ENCODE measurements at regions not wholly inside any gene's neighbourhood (a gene's known extent, or its start where the extent isn't known, plus 50 kb on each side); places are given as distances from the start of the nearest gene placed in this dataset.
"Not testable (repeated sequence)": the region's sequence is repeated elsewhere in the genome, so short reads cannot be mapped to it uniquely, and the experiment has no call there.

DNA sequence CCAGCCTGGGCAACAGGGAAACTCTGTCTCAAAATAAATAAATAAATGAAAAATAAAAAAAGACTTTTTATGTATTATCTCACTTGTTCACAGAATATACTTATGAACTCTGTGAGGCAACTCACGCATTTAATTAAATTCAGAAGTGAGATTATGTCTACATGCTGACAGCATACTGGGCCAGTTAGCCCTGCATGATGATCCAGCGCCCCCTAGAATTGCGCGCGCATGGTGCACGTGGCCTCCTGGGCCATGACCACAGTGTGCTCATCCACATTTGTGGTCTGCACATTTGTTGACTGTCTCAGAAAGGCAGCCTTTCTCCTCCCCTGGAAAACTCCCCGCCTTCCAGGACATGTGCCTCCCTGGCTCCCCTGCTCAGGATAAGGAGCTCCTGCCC is 64.8 kb upstream of the METTL9 start:
- not testable (repeated sequence) for DNase-seq (ENCODE audit: low spot score)

DNA sequence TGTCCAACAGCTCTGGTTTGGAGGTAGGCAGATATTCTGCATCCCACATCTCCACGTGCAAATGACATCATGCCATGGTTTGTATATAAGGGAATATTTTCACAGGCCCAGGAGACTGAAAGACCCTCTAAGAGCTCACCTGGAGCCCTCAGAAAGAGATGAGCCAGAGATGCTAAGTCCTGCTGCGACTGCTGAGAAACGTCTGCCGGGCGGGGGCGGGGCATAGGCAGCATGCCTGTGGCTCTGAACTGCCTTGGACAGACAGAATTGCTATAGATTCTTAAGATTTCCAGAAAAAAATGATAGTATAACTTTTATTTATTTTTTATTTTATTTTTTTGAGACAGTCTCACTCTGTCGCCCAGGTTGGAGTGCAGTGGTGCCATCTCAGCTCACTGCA is 64.2 kb upstream of the METTL9 start:
- not testable (repeated sequence) for DNase-seq (ENCODE audit: low spot score)

DNA sequence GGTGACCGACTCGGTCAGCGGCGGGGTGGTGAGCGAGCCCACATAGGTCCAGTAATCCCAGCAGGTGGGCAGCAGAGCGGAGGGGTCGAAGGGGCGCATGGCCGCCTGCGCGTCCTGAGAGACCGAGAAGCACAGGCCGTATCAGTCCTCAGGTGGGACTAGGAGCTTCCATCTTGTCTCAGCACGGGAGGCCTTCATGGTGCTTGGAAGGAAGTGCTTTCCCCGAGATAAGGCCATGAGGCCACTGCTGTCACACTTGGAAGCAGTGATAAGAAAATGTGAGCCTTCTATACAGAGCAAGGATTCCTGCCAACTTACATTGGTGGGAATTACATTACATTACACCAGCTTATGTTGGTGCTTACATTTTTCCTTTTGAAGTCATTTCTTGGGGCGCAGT is 62.6 kb upstream of the METTL9 start:
- DNase-seq (ENCODE audit: low spot score) = not testable (repeated sequence)

DNA sequence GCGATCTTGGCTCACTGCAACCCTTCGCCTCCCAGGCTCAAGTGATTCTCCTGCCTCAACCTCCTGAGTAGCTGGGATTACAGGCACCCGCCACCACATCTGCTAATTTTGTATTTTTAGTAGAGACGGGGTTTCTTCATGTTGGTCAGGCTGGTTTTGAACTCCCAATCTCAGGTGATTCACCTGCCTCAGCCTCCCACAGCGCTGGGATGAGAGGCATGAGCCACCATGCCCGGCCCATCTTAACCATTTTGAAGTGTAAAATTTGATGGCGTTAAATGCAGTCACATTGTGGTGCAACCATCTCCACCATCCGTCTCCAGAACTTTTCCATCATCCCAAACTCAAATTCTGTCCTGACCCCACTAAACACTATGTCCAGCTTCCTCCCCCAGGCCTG is 61.8 kb upstream of the METTL9 start:
- not testable (repeated sequence) for DNase-seq (ENCODE audit: low spot score)

DNA sequence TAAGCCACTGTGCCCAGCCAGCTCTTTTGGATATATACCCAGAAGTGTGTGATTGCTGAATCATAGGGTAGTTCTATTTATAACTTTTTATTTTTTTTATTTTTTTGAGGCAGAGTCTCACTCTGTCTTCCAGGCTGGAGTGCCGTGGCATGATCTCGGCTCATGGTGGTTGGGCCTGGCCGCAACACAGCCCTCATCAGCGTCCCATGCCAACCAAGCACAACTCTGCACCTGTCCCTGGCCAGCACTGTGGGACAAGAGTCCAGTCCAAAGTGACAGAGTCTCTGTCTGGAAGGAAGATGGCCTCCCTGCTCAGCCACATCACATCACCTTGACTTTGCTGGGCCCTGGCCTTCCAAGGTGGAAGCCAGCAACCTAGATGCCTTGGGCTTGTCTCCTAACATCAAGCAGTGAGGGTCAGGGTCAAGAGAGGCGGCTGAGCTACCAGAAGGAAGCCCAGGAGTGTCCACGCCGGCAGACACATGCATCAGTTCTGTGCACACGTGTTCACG is 60.2 kb upstream of the METTL9 start:
- DNase-seq (ENCODE audit: low spot score) = not testable (repeated sequence)

DNA sequence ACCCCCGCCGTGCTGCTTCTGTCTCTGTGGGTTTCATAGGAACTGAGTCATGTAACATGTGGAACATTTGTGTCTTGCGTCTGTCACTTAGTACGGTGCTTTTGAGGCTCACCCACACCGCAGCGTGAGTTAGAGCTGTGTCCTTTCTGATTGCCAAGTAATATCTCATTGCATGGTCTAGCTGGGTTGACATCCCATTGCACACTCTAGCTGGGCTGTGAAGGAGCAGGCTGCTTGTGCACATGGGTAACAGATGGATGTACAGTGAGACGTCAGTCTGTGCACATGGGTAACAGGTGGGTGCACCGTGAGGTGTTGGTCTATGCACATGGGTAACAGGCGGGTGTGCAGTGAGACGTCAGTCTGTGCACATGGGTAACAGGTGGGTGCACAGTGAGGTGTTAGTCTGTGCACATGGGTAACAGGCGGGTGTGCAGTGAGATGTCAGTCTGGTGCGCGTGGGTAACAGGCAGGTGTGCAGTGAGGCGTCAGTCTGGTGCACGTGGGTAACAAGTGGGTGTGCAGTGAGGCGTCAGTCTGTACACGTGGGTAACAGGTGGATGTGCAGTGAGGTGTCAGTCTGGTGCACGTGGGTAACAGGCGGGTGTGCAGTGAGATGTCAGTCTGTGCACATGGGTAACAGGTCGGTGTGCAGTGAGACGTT is 58.5 kb upstream of the METTL9 start:
- not testable (repeated sequence) for DNase-seq (ENCODE audit: low spot score)

DNA sequence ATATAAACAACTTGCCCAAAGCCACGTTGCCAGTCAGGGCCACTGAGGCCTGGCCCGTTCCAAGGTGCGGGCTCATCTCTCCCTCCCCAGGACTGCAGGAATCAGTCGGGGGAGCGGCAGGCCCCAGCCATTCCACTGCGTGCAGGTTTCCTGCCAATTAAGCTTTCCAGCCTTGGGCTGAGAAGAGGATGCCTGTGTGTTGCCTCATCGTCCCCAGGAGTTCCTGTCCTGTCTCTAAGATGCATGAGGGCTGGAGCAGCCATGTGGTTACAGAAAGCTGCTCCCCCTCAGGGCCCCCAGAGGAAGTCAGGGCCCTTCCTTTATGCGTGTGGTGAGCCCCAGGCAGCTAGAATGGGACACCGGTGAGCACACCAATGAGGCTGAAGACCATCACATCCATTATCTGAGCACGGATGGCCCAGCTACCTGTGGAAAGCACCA is 57.7 kb upstream of the METTL9 start:
- not testable (repeated sequence) for DNase-seq (ENCODE audit: low spot score)

DNA sequence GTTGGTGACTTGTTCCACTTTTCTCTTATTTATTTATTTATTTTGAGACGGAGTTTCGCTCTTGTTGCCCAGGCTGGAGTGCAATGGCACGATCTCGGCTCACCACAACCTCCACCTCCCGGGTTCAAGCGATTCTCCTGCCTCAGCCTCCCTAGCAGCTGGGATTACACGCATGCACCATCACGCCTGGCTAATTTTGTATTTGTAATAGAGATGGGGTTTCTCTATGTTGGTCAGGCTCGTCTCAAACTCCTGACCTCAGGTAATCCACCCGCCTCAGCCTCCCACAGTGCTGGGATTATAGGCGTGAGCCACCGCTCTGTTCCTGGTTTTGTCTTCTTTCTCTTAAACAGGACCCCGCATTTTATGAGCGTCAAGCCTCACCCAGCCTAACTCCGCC is 57.3 kb upstream of the METTL9 start:
- not testable (repeated sequence) for DNase-seq (ENCODE audit: low spot score)

DNA sequence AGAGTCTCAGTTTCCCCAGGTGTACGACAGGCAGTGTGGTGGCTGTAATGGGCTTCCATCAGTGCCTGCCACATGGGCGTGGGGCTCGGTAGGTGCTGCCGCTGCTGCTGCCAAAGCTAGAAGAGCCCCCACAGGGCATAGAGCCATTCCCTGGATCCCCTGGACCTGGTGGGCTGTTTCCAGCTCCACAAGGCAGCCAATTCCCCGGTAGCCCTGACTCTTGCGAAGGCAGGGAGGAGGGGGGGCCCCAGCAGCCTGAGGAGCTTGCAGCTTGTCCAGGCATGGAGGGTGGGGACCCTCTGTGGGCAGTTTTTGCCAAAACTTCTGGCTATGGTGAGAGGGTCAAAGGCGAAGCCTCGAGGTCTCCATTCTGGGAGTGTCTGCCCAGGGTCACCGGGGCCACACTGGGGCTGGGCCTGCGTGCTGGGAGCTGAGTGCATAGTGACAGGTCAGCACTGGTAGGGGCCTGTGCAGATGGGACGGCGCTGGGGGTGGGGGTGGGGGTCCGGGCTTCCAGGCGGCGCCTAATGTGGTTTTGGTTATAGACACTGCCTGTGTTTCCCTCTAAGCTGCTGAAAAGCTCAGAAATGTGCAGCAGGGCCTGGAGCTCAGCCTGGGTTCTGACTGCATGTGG is 56.8 kb upstream of the METTL9 start:
- DNase-seq (ENCODE audit: low spot score) = not testable (repeated sequence)

DNA sequence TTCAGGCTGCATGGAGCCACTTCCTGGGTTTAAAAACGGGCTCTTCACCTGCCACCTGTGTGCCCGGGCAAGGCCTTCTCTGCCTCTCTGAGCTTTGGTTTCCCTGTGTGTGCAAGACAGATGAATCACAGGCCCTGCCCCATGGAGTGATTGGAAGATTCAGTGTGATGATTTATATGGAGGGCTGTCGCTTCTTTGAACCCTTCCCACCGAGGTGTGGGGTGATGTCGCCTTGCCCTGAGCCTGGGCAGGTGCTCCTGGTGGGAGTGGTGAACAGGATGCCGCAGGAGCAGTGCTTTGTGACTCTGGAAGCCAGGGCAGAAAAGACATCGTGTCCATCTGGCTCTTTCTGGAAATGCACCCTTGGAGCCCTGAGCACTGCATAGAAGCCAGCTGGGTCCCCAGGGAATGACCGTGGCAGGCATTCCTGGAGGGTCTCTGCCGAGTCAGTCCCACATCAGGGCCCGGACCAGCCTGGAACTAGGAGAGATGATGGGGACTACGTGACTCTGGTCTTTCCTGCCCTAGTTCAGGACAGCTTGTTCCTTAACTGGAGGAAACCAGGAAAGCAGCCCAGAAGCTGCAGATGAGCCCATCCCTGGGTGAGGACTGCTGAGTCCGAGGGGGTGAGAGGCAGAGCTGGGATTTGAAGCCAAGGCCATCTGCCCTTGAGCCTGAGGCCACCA is 56.1 kb upstream of the METTL9 start:
- DNase-seq (ENCODE audit: low spot score) = not testable (repeated sequence)

DNA sequence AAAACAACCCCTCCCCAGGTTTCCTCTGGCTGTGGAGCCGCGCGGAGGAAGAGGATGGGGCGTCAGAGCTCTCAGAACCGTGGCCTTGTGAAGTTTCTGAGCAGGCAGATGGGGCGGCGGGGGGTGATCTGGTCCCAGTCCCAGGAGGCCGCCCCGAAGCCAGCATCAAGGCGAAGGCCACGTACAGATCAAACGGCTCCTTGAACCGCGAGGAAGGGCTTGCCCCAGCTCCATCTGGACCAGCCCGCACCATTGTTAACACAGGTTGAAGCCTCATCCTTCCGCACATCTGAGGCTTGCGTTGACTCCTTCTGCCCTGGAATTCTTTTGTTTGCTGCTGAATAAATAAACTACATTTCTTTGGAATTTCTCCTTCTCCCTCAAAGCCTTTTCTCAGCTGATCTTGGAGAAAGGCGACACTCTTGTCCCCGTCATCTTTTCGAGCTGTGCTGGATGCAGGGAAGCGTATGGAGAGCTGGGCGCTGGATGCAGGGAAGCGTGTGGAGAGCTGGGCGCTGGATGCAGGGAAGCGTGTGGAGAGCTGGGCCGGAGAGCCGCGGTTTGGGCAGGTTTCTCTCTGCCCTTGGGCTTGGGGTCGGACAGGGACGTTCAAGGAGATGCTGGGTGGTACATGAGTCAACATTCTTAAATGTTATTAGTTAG is 53.6 kb upstream of the METTL9 start:
- DNase-seq (ENCODE audit: low spot score) = not testable (repeated sequence)

DNA sequence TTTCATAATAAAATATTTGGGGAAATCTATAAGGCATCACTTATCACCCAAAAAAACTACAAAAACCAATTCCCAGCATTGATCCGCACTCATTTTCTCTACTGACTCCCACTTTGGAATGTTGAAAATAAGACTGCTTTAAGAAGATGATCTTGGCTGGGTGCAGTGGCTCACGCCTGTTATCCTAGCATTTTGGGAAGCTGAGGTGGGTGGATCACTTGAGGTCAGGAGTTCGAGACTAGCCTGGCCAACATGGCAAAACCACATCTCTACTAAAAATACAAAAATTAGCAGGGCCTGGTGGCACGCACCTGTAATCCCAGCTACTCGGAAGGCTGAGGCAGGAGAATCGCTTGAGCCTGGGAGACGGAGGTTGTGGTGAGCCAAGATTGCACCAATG is 50.0 kb upstream of the METTL9 start:
- not testable (repeated sequence) for DNase-seq (ENCODE audit: low spot score)

Measured in CD4-positive, alpha-beta T cell treated with Interleukin-6 at 100 ng/mL for 8 hours (primary cell).